GM12874 (cell line): ENCODE measurements at regions not wholly inside any gene's neighbourhood (a gene's known extent, or its start where the extent isn't known, plus 50 kb on each side); places are given as distances from the start of the nearest gene placed in this dataset.

Source experiments
- TF ChIP-seq, protein P1 (sequence below): IDR thresholded peaks from 2 replicates; pipeline ENCODE4 v1.5.1; 2011; ENCODE audit warnings: low read depth, mild to moderate bottlenecking, control low read depth, low read length, moderate library complexity; ENCODE audit not compliant: insufficient read depth

DNA sequence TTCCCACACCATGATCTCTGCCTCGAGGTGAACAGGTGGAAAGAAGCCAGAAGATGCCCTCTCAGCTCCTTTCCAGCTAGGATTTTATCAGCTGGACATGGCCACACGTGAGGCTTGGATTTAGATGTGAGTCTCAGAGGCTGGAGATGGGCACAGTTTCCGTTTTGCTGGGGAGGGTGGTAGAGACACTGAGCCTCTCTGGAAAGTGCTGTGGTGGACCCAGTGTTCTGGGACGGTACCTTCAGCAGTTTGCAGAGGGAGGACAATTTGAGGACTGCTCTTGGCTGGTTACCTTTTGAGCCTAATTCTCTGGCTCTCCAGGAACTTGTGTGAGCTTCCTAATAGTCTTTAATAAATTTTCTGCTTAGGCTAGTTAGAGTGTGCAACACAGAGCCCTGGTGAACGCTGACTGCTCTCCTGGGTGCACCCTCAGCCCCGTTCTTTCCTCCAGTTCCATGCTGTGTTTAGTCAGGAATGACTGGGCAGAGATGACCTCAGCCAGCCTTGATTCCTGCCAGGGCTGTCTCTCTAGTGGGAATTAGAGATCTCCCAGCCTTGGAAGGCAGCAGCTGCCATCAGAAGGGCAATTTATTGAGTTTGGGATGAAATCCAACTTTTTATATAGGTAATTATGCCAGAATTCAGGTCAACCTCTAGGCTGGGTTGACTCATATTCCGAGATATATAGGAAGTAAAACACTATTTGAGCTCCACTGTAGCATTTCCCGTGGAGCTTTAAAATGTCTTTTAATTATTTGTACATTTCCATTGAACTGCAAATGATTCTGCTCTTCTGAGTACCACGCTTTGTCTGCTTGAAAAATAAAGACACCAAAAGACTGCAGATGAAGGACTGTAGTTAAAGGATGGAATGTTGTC, 103.9 kb downstream of the GATA3 start:
- TF ChIP-seq, protein P1, sequence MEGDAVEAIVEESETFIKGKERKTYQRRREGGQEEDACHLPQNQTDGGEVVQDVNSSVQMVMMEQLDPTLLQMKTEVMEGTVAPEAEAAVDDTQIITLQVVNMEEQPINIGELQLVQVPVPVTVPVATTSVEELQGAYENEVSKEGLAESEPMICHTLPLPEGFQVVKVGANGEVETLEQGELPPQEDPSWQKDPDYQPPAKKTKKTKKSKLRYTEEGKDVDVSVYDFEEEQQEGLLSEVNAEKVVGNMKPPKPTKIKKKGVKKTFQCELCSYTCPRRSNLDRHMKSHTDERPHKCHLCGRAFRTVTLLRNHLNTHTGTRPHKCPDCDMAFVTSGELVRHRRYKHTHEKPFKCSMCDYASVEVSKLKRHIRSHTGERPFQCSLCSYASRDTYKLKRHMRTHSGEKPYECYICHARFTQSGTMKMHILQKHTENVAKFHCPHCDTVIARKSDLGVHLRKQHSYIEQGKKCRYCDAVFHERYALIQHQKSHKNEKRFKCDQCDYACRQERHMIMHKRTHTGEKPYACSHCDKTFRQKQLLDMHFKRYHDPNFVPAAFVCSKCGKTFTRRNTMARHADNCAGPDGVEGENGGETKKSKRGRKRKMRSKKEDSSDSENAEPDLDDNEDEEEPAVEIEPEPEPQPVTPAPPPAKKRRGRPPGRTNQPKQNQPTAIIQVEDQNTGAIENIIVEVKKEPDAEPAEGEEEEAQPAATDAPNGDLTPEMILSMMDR: no peak

DNA sequence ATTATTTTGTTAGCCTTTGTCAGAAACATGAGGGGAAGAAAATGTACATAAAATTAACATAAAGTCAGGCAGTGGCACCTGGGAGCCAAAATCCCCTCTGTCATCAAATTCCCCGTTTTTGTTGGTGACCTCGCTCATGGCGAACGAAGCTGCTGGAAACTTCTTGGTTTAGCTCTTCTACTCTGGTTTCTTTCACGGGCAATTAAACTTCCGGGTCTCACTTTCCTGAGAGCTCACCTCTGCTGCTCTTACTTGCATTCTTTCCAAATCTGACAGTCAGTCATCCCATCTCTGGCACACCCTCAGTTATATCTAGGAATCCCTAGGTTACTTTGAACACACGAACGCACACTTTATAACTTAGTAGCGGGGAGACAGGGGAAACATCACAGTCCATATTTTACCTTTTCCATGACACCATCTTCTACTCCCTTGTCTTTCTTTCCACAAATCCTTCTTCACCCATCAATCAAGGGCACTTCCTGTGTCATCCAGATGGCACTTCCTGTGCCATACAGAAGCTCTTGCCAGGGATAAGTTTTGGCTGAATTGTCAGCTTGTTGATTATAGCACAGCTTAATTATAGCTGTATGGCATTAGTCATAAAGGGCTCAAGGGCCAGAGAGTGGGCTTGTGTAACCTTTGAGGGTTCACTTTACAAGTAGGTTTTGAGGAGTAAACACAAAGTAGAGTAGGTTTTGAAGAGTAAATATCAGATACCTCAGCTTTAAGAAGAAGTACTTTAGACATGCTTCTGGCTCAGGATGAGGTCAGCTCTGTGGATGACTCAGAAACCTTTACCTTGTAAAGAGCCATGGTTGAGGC, 105.1 kb downstream of the GATA3 start:
- TF ChIP-seq, protein P1: no peak

DNA sequence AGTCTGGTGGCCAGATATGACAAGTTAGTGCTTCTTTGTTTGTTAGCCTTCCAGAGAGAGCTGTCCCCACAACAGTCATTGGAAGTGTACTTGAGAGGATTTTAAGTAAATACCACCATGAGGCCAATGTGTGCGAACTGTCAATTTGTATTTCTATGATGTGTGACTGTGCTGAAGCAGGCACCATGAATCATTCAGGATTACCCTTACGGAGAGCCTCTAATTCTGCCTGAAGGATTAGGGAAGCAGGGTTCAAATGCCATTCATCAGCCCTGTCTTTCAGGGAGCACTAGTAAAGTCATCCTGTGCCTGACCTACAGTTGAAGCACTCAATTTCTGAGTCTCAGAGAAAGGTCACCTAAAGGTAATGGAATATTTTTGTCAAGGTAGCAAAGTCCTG, 109.3 kb downstream of the GATA3 start:
- TF ChIP-seq, protein P1: no peak

DNA sequence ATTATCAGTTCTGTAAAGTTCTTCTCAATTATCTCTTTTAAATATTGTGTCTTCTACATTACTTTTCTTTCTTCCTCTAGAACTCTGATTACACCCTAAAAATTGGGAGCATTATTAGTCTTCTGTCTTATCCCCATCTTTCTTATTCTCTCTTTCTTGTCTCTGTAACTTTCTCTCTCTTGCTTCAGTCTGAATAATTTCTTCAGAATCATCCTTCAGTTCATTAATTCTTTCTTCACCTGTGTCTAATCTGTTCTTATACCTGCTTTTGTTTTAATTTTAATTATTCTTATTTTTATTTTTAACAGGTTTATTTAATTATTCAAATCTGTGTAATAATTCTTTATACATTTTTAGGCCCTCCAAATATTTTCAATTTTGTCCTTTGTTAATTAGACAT, 114.3 kb downstream of the GATA3 start:
- TF ChIP-seq, protein P1: no peak

DNA sequence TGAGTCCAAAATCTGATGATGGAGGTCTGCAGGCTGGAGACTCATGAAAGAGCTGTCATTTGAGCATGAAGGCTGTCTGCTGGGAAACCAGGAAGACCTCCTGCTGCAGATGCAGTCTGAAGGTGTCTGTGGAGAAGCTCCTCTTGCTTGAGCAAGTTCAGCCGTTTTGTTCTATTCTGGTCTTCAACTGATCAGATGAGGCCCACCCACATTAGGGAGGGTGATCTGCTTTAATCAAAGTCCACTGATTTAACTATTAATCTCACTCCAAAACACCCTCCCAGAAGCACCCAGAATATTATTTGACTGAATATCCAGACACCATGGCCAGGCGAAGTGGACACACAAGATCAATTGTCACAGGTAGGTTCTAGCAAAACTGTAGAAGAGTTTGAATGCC, 116.5 kb downstream of the GATA3 start:
- TF ChIP-seq, protein P1: no peak

DNA sequence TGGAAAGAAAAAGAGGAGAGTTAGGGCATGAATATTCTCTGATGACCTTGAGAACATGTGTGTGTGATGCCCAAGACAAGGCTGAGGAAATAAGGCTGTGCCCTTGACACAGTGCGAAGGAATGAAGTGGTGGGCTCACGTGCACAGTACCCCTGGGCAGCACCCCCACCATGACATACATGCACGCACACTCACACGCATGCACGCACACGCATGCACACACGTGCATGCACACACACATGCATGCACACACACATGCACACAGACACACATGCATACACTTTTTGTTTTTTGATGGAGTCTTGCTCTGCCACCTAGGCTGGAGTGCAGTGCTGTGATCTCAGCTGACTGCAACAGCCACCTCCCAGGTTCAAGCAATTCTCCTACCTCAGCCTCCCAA, 118.1 kb downstream of the GATA3 start:
- TF ChIP-seq, protein P1: no peak

DNA sequence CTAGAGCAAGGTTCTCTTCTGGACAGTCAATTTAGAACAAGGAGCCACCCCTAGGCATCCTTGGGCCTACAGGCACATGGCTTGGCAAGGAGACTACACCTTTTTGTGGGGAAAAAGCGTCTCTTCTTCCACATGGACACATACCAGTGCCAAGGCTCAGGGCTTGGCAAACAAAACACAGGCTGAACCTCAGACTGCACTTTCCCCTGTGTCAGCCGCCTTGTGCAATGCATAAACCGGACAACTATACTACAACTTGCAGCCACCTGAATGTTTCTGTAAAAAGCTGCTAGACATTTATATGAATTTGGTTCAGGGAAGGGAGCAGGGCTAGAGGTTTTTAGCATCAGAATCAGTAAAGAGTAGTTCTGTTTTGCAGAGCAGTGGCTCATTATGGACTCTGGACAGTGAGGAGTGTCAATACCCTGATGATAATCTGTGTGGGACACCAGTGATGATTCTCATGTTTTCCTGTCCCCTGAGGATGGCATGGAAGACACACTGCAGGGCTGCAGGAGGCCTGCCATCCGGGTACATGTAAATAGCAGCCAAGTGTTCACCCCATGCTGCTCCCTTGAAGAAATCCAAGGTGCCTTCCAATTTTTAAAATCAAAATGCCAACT, 118.9 kb downstream of the GATA3 start:
- TF ChIP-seq, protein P1: no peak
